HG03135 (cell line): ENCODE measurements at regions not wholly inside any gene's neighbourhood (a gene's known extent, or its start where the extent isn't known, plus 50 kb on each side); places are given as distances from the start of the nearest gene placed in this dataset.
"Not testable (repeated sequence)": the region's sequence is repeated elsewhere in the genome, so short reads cannot be mapped to it uniquely, and the experiment has no call there.

Experiments used
- ATAC-seq: cut with Tn5 transposase; IDR thresholded peaks from one replicate; pipeline ENCODE4 v1.9.1; 2021; ENCODE audit warnings: mild to moderate bottlenecking, moderate library complexity; ENCODE audit not compliant: unreplicated experiment

DNA sequence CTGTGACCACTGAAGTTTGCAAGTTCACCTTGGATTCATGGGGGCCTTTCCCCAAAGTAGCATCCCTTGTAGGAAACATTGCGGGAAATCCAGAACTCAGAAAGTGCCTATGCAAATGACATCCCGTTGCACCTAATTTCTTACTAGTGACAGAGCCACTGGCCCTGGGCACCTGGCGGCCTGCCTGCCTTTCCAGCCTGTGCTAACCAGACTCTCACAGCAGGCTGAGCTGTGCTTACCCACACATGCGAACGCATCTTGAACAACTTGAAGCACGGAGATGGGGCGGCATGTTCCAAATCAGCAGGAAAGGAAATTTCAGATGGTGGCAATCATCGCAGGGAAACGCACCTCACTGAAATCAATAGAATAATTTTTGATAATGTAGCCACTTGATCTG lies 405.8 kb downstream of the TMEM182 start:
- no peak for ATAC-seq

DNA sequence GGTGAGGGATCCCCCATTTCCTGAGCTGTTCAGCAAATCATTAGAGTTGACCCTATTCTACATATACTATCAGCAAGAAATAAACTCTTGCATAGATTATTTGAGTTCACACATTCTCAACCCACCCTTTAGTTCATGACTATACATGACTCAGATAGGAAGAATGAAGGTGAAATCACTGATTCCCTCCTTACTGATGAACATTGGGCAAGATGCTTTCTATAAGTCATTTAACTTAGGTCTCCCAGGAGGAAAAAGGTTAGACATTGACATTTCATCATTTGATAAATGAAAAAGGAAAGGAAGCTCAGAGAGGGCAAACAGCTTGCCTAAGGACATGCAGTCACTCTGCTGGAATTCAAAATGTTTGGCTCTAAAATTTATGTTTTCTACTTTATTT lies 408.0 kb downstream of the TMEM182 start:
- ATAC-seq = no peak

DNA sequence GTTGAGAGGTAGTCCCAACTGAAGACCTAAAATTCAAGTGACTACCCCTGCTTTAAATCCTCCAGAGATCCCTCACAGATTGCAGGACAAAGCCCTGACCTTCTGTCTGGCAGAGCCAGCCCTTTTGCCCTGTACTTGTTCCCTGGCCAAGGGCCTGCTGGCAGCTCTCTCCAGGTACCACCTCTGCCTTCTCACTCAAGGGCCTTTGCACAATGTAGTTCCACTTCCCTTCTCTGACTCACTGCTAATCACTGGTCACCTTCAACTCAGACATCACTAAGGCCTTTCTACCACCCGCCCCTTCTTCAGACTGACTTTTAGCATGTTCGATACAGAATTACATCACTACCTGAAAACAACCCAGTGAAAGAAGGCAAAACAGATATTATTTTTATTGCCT lies 411.0 kb downstream of the TMEM182 start:
- ATAC-seq = no peak

- no peak for ATAC-seq
These were observed 412.9 kb downstream of the TMEM182 start for GRCh38 chr2:103174711-103175110.

- ATAC-seq = no peak
These were observed 414.6 kb downstream of the TMEM182 start for GRCh38 chr2:103176294-103176915.

GRCh38 chr2:103179798-103180197 lies 418.0 kb downstream of the TMEM182 start:
- no peak for ATAC-seq

- no peak for ATAC-seq
These were observed 421.2 kb downstream of the TMEM182 start for GRCh38 chr2:103183061-103183460.

GRCh38 chr2:103196802-103197201 lies 435.0 kb downstream of the TMEM182 start:
- ATAC-seq = no peak

GRCh38 chr2:103200774-103201173 lies 438.9 kb downstream of the TMEM182 start:
- not testable (repeated sequence) for ATAC-seq

- ATAC-seq = no peak
These were observed 447.1 kb downstream of the TMEM182 start for GRCh38 chr2:103208916-103209315.

GRCh38 chr2:103213028-103213542 lies 451.3 kb downstream of the TMEM182 start:
- no peak for ATAC-seq

- no peak for ATAC-seq
These were observed 456.7 kb downstream of the TMEM182 start for GRCh38 chr2:103218516-103218915.

- ATAC-seq = no peak
These were observed 457.6 kb downstream of the TMEM182 start for GRCh38 chr2:103219398-103219797.

DNA sequence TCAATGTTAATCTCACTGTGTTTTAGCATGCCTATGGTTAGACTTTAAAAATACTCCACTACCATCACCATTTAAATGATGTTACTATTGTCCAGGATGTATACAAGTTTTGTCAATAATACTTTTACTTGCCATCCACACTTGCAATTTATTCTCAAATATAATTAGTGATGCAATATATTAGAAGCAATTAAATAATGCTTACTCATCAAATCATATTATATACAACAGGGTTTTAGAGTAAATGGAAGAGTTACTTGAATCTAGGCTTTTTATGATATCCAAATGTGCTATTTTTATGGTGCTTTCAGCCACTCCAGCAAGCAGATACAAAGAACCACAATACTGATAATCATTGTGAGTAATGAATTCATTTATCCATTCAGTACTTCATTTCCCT lies 461.1 kb downstream of the TMEM182 start:
- no peak for ATAC-seq

GRCh38 chr2:103230796-103231195 lies 469.0 kb downstream of the TMEM182 start:
- ATAC-seq = no peak

GRCh38 chr2:103232865-103233264 lies 471.0 kb downstream of the TMEM182 start:
- no peak for ATAC-seq

DNA sequence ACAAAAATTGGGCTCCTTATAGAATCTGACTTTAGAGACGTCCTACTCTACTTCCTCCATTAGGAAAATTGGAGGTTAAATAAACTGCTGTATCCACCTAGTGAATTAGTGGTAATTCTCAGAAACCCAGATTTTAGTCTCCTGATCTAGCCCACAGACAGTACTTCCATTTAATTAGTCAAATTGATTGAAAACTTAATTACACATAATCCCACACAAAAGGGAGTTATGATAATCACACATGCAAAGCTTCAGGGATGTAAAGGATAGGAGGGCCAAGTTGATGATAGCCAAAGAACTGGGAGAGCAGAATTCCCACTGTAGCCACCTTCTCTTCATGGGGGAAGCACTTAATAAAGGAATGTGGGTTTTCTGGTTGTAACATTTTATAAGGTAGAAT lies 471.9 kb downstream of the TMEM182 start:
- no peak for ATAC-seq

GRCh38 chr2:103235283-103235682 lies 473.5 kb downstream of the TMEM182 start:
- no peak for ATAC-seq

DNA sequence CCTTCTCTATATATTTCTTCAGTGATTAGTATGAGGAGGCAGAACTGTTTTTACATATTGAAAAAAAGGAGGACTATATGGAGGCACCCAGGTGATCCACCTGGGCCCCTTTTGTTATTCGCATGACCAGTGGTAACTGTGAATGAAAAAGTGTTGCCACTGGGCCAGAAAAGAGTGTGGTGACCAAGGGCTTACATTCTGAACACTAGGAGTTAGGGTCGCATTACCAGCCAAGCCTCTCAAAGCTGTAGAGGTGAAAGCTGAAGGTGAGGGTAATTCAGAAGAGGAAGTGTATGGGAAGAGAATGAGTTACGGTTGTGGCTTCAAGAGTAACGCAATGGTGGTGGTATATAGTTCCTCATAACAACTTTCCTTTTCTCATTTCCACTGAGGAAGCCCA lies 487.6 kb downstream of the TMEM182 start:
- ATAC-seq = no peak

DNA sequence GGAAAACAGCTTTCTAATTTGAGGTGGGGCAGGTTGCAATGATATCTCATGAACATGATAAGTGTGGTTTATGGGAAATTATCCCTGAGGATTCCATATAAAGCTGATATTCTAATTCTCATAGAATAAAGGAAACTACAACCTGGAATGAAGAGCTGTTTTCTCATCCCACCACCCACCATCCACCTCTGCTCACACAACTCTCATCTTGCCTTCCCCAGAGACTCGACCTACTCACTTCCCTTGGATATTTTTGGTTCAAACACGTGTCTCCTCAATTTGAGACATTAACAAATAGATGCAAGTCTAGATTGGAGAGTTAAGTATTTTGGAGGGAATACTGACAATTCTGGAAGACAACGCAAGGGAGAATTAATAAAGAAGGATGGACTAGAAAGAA lies 490.9 kb downstream of the TMEM182 start:
- no peak for ATAC-seq

- no peak for ATAC-seq
These were observed 492.8 kb downstream of the TMEM182 start for GRCh38 chr2:103254611-103255010.

DNA sequence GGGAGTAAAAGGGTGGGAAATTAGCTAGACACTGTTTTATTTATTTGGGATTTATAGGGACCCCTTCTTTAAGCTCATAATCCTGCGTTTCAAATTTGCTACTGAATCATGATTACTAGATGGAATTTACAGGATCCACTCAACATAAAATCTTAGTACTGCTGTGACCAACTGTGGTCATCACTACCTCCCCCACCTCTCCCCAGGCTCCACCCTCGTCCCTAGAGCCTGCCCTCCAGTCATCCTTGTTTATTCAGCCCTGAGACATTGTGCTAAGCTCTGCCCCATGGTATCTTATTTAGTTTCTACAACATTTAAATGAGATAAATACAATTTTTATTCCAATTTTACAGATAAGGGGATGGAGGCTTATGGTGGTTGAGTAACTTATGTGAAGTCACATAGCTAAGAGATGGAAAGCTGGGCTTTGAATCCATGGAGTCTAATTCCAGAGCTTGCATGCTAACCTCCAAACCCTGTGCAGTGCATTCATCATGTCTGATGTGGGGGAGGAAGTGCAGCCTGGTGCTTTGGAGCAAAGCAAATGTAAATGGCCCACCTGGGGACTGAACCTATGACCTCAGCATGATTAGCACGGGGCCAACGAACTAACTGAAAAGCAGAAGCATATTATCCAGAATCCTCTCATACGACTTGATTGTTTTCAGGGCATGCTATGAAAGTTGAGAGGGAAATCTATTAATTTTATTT lies 502.4 kb downstream of the TMEM182 start:
- ATAC-seq = no peak

GRCh38 chr2:103265521-103265920 lies 503.7 kb downstream of the TMEM182 start:
- no peak for ATAC-seq
